ENCODE measurements at regions not wholly inside any gene's neighbourhood (a gene's known extent, or its start where the extent isn't known, plus 50 kb on each side); places are given as distances from the start of the nearest gene placed in this dataset.

GRCh38 chr1:198444792-198445191, 95.7 kb downstream of the ATP6V1G3 start:
- Histone ChIP-seq H3K79me2 (ENCODE audit: insufficient read depth, low read length) (no peaks in the 10 kb centered on the region), H3K9me3 (ENCODE audit: low read length) (no peaks in the 10 kb centered on the region), H3K4me1 (ENCODE audit: insufficient read depth, low read length) (no peaks in the 10 kb centered on the region), H3K27me3 (ENCODE audit: control insufficient read depth in 1 of 2, insufficient read depth in 2 of 2, low read length in 2 of 2) (no peaks in the 10 kb centered on the region), H3K4me2 (ENCODE audit: low read depth, low read length) (no peak overlapping the region), H3K4me3 (replicated peaks in 1 of 3; ENCODE audit: insufficient read depth in 1 of 3, low read depth in 2 of 3, low read length in 3 of 3) (no peak overlapping the region), H4K20me1 (ENCODE audit: insufficient read depth, low read length) (no peaks in the 10 kb centered on the region), H3K27ac (ENCODE audit: extremely low read length, insufficient read depth, low read length) (no peak overlapping the region), H3K36me3 (replicated peaks in 1 of 2; ENCODE audit: control insufficient read depth in 1 of 2, insufficient read depth in 2 of 2, low read length in 2 of 2) (no peaks in the 10 kb centered on the region), H3K9ac (ENCODE audit: insufficient read depth, low read depth, low read length) (no peak overlapping the region), H2AFZ (ENCODE audit: low read length) (no peak overlapping the region)
- CTCF ChIA-PET (ENCODE audit: low intra/inter-chr PET ratio, low total read pairs) = no interaction called here
- WGBS (ENCODE audit: low lambda C conversion rate) = 11% methylated on average over 1 of the region's 1 CpG
- FAIRE-seq (no peak), DNase-seq (ENCODE audit: low spot score) (no peak), ATAC-seq (no peak)
- BruUV-seq (replicated peaks) = no TSS peak
- in situ Hi-C loops (cut with HindIII; ENCODE audit: extremely low pct_ligation_motif_present, low pct_unique_long_range_greater_than_20kb) = no loop called here
- intact Hi-C loops (cut with micrococcal nuclease; ENCODE audit: unreplicated experiment) = no loop called here
- POLR2A ChIA-PET = no interaction called here
- TF ChIP-seq ZNF275 (CRISPR knock-in tag; IDR thresholded peaks at IDR 0.05; ENCODE audit: borderline replicate concordance) (no peak), PLSCR1 (CRISPR knock-in tag; IDR thresholded peaks at IDR 0.05; ENCODE audit: borderline replicate concordance) (no peak), KAT7 (CRISPR knock-in tag; IDR thresholded peaks at IDR 0.05; ENCODE audit: borderline replicate concordance) (no peak), NR1H2 (CRISPR knock-in tag; IDR thresholded peaks at IDR 0.05; ENCODE audit: borderline replicate concordance, low read depth) (no peak), PLRG1 (conservative IDR thresholded peaks at IDR 0.05) (no peak), SCMH1 (CRISPR knock-in tag; IDR thresholded peaks at IDR 0.05; ENCODE audit: borderline replicate concordance) (no peak), ZSCAN22 (CRISPR knock-in tag; IDR thresholded peaks at IDR 0.05) (no peak), ZNF326 (CRISPR knock-in tag; IDR thresholded peaks at IDR 0.05; ENCODE audit: borderline replicate concordance) (no peak), GFI1 (CRISPR knock-in tag; IDR thresholded peaks at IDR 0.05; ENCODE audit: borderline replicate concordance) (no peak), SMC3 (IDR thresholded peaks at IDR 0.05; ENCODE audit: low read length) (no peak), ZNF776 (CRISPR knock-in tag; IDR thresholded peaks at IDR 0.05) (no peak), STAG1 (CRISPR knock-in tag; IDR thresholded peaks at IDR 0.05) (no peak), ZNF557 (CRISPR knock-in tag; IDR thresholded peaks at IDR 0.05) (no peak)

Measured in HepG2 (cell line).